ENCODE measurements at regions not wholly inside any gene's neighbourhood (a gene's known extent, or its start where the extent isn't known, plus 50 kb on each side); places are given as distances from the start of the nearest gene placed in this dataset.

DNA sequence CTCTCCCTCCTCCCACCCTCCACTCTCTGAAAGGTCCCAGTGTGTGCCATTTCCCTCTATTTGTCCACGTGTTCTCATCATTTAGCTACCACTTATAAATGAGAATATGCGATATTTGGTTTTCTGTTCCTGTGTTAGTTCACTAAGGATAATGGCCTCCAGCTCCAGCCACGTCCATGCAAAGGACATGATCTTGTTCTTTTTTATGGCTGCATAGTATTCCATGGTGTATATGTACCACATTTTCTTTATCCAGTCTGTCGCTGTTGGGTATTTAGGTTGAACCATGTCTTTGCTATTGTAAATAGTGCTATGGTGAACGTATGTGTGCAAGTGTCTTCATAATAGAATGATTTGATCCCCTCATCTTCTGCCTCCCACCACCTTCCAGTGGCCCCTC is 183.7 kb upstream of the AUTS2 start:
- H3K9me3 ChIP-seq (ENCODE audit: low read depth, low read length) = no peaks in the 10 kb centered on the region
- H3K4me1 ChIP-seq (ENCODE audit: insufficient read depth, low read length) = no peaks in the 10 kb centered on the region
- no peaks in the 10 kb centered on the region for H3K27me3 ChIP-seq (ENCODE audit: insufficient read depth, low read length)
- no peaks in the 10 kb centered on the region for H3K79me2 ChIP-seq (ENCODE audit: insufficient read depth, low read length)
- no peak overlapping the region for H2AFZ ChIP-seq (ENCODE audit: low read length)
- no peak overlapping the region for H3K4me2 ChIP-seq (ENCODE audit: insufficient read depth, low read length)
- H3K4me3 ChIP-seq (ENCODE audit: insufficient read depth, low read length) = no peak overlapping the region
- H3K36me3 ChIP-seq (ENCODE audit: insufficient read depth, low read length) = no peaks in the 10 kb centered on the region
- H3K27ac ChIP-seq (ENCODE audit: low read depth, low read length) = no peak overlapping the region
- no peak for TF ChIP-seq CTCF (IDR thresholded peaks at IDR 0.05; ENCODE audit: extremely low read depth, low read depth, low read length)
- no peak for DNase-seq (ENCODE audit: insufficient read length, low spot score, missing footprints)
- H4K20me1 ChIP-seq (ENCODE audit: insufficient read depth, low read length) = no peaks in the 10 kb centered on the region

DNA sequence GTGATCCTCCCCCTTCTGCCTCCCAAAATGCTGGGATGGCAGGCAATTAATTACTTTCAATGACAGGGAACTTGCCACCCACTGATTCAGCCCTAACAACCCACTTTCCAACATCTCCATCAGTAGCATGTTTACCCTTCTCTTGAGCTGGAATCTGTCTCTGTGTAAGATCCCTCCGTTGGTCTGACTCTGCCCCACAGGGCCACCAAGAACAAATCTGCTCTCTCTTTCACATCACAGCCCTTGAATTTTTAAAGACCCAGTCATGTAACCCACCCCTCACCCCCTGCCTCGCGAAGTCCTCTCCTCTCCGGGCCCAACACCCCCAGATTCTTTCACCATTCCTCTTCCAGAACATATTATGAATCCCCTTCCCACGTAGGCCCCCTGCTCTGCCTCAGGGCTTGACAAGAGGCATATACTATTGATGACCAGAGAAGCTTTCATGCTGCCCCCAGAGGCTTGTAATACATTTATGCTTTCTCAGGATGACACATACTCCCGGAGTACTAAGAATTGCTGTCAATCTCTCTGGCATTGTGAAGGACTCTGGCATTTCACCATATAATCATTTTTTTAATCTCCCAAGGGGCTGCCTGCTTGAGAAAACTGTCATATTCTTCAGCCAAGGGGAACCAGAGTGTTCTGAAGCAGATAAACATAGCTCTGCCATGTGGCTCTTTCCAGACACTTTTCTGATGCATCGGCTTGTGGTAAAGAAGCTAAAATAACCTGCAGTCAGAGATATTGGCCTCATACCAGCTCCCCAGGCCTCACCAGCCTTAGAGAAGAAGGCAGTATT is 179.2 kb upstream of the AUTS2 start:
- Histone ChIP-seq H3K4me1 (ENCODE audit: insufficient read depth, low read length) (no peaks in the 10 kb centered on the region), H3K4me3 (ENCODE audit: insufficient read depth, low read length) (no peak overlapping the region), H3K27ac (ENCODE audit: low read depth, low read length) (no peak overlapping the region), H3K27me3 (ENCODE audit: insufficient read depth, low read length) (no peaks in the 10 kb centered on the region), H3K4me2 (ENCODE audit: insufficient read depth, low read length) (no peak overlapping the region), H2AFZ (ENCODE audit: low read length) (no peak overlapping the region), H3K9me3 (ENCODE audit: low read depth, low read length) (no peaks in the 10 kb centered on the region), H3K79me2 (ENCODE audit: insufficient read depth, low read length) (no peaks in the 10 kb centered on the region), H3K36me3 (ENCODE audit: insufficient read depth, low read length) (no peaks in the 10 kb centered on the region), H4K20me1 (ENCODE audit: insufficient read depth, low read length) (no peaks in the 10 kb centered on the region)
- DNase-seq (ENCODE audit: insufficient read length, low spot score, missing footprints) = no peak
- TF ChIP-seq CTCF (IDR thresholded peaks at IDR 0.05; ENCODE audit: extremely low read depth, low read depth, low read length) = no peak

GRCh38 chr7:69419934-69420333 is 178.3 kb upstream of the AUTS2 start:
- H3K27me3 ChIP-seq (ENCODE audit: insufficient read depth, low read length) = no peaks in the 10 kb centered on the region

More at GRCh38 chr7:69419934-69420333, 178.3 kb upstream of the AUTS2 start:
- H3K9me3 ChIP-seq (ENCODE audit: low read depth, low read length) = no peaks in the 10 kb centered on the region
- no peak overlapping the region for H3K27ac ChIP-seq (ENCODE audit: low read depth, low read length)
- H3K4me1 ChIP-seq (ENCODE audit: insufficient read depth, low read length) = no peaks in the 10 kb centered on the region
- H3K4me2 ChIP-seq (ENCODE audit: insufficient read depth, low read length) = no peak overlapping the region
- DNase-seq (ENCODE audit: insufficient read length, low spot score, missing footprints) = no peak
- H2AFZ ChIP-seq (ENCODE audit: low read length) = no peak overlapping the region
- H3K4me3 ChIP-seq (ENCODE audit: insufficient read depth, low read length) = no peak overlapping the region
- H4K20me1 ChIP-seq (ENCODE audit: insufficient read depth, low read length) = no peaks in the 10 kb centered on the region
- TF ChIP-seq CTCF (IDR thresholded peaks at IDR 0.05; ENCODE audit: extremely low read depth, low read depth, low read length) = no peak
- no peaks in the 10 kb centered on the region for H3K36me3 ChIP-seq (ENCODE audit: insufficient read depth, low read length)
- no peaks in the 10 kb centered on the region for H3K79me2 ChIP-seq (ENCODE audit: insufficient read depth, low read length)

Measured in osteoblast (primary cell).